Progenitor cell of endocrine pancreas (in vitro differentiated cells): ENCODE measurements at regions not wholly inside any gene's neighbourhood (a gene's known extent, or its start where the extent isn't known, plus 50 kb on each side); places are given as distances from the start of the nearest gene placed in this dataset.
A peak's percentile ranks its signal among the peaks of the same experiment; 100 is the strongest.

Experiments
- DNase-seq: peaks from one replicate; pipeline ENCODE4 v3.0.0; 2021; ENCODE audit warnings: low spot score; ENCODE audit not compliant: unreplicated experiment
- H3K27ac Mint-ChIP-seq: 2 replicates; pipeline ENCODE4 v1.8.0; 2021; ENCODE audit warnings: mild to moderate bottlenecking, moderate library complexity, mixed read lengths
- H3K27me3 Mint-ChIP-seq: 2 replicates; pipeline ENCODE4 v1.8.0; 2021; ENCODE audit warnings: mixed read lengths
- H3K36me3 Mint-ChIP-seq: 2 replicates; pipeline ENCODE4 v1.8.0; 2022; ENCODE audit warnings: mixed read lengths; ENCODE audit not compliant: insufficient read depth
- H3K4me1 Mint-ChIP-seq: 2 replicates; pipeline ENCODE4 v1.8.0; 2021; ENCODE audit warnings: low read depth, mixed read lengths
- H3K4me3 Mint-ChIP-seq: 2 replicates; pipeline ENCODE4 v1.8.0; 2021; ENCODE audit warnings: low read depth, mild to moderate bottlenecking, moderate library complexity, mixed read lengths
- H3K9me3 Mint-ChIP-seq: 2 replicates; pipeline ENCODE4 v1.8.0; 2021; ENCODE audit warnings: low read depth, mixed read lengths
- CTCF ChIP-seq: fragments of 200-600 bp; sonication (generic); IDR thresholded peaks from one replicate; pipeline ENCODE4 v1.5.0; 2021; ENCODE audit warnings: antibody characterized with exemption, mild to moderate bottlenecking; ENCODE audit not compliant: unreplicated experiment

GRCh38 chr10:78597796-78598555 is 470.8 kb upstream of the ZMIZ1 start:
- TF ChIP-seq CTCF: no peak
- Mint-ChIP-seq H3K9me3 (no peaks in the 10 kb centered on the region), H3K27me3 (peaks cover 16% of the 10 kb centered on the region), H3K4me1 (peaks cover 3% of the 10 kb centered on the region), H3K36me3 (no peaks in the 10 kb centered on the region), H3K27ac (no peak overlapping the region), H3K4me3 (no peak overlapping the region)
- no peak for DNase-seq

- no peak overlapping the region for H3K4me3 Mint-ChIP-seq
- no peak for DNase-seq
- peaks cover 3% of the 10 kb centered on the region for H3K4me1 Mint-ChIP-seq
- H3K27ac Mint-ChIP-seq: no peak overlapping the region
- no peak for TF ChIP-seq CTCF
- no peaks in the 10 kb centered on the region for H3K9me3 Mint-ChIP-seq
- no peaks in the 10 kb centered on the region for H3K36me3 Mint-ChIP-seq
- peaks cover 16% of the 10 kb centered on the region for H3K27me3 Mint-ChIP-seq
These were observed 469.5 kb upstream of the ZMIZ1 start for GRCh38 chr10:78599122-78599853.

GRCh38 chr10:78600121-78600665 is 468.6 kb upstream of the ZMIZ1 start:
- TF ChIP-seq CTCF: no peak
- no peak for DNase-seq
- Mint-ChIP-seq H3K36me3 (no peaks in the 10 kb centered on the region), H3K4me1 (peaks cover 3% of the 10 kb centered on the region), H3K27me3 (peaks cover 19% of the 10 kb centered on the region), H3K9me3 (no peaks in the 10 kb centered on the region), H3K4me3 (no peak overlapping the region), H3K27ac (no peak overlapping the region)

GRCh38 chr10:78600740-78601139 is 468.0 kb upstream of the ZMIZ1 start:
- Mint-ChIP-seq H3K4me3 (no peak overlapping the region), H3K36me3 (no peaks in the 10 kb centered on the region), H3K9me3 (no peaks in the 10 kb centered on the region), H3K4me1 (peaks cover 3% of the 10 kb centered on the region), H3K27me3 (peaks cover 19% of the 10 kb centered on the region), H3K27ac (no peak overlapping the region)
- DNase-seq: no peak
- no peak for TF ChIP-seq CTCF

GRCh38 chr10:78602201-78602932 is 466.4 kb upstream of the ZMIZ1 start:
- Mint-ChIP-seq H3K27me3 (peaks cover 19% of the 10 kb centered on the region), H3K36me3 (no peaks in the 10 kb centered on the region), H3K27ac (no peak overlapping the region), H3K9me3 (no peaks in the 10 kb centered on the region), H3K4me3 (no peak overlapping the region), H3K4me1 (peaks cover 3% of the 10 kb centered on the region)
- no peak for DNase-seq
- peak; percentile 27 for TF ChIP-seq CTCF
